Body of pancreas (tissue), 4 donors: ENCODE measurements at regions not wholly inside any gene's neighbourhood (a gene's known extent, or its start where the extent isn't known, plus 50 kb on each side); places are given as distances from the start of the nearest gene placed in this dataset.

Source experiments
- POLR2A ChIP-seq, 3 donors: fragments of 450-650 bp; IDR thresholded peaks; one replicate each; pipeline ENCODE4 v1.6.1; 2016; ENCODE audit warnings: antibody characterized with exemption in 3 of 3, mild to moderate bottlenecking in 2 of 3
- TF ChIP-seq, protein P1 (sequence below), 7 experiments: fragments of 450-650 bp in 4 of 7; fragments of 200-600 bp in 3 of 7; sonication (generic) in 3 of 7; IDR thresholded peaks; one replicate each; pipeline ENCODE4 v1.5.1; 2016 to 2019; ENCODE audit warnings: antibody characterized with exemption in 7 of 7

DNA sequence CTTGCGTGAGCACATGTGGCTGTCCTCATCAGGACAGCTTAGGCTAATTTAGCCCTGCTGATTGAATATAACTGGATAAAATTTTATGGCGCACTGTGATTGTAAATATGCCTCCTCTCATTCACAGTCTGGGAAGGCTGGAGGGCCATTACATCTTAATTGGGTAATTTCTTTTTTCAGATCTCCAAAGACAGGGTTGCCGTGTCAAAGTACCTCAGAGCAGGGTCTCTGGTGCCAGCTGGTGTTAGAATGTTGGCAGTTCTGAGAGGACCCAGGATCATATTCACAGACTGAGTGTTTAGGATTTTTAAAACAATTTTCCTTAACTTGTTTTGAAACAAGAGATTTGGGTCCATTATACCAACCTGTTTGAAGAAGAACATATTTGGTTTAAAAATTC, 455.7 kb upstream of the TLE4 start:
- no peak for TF ChIP-seq POLR2A (IDR thresholded peaks at IDR 0.05)
- TF ChIP-seq, protein P1, sequence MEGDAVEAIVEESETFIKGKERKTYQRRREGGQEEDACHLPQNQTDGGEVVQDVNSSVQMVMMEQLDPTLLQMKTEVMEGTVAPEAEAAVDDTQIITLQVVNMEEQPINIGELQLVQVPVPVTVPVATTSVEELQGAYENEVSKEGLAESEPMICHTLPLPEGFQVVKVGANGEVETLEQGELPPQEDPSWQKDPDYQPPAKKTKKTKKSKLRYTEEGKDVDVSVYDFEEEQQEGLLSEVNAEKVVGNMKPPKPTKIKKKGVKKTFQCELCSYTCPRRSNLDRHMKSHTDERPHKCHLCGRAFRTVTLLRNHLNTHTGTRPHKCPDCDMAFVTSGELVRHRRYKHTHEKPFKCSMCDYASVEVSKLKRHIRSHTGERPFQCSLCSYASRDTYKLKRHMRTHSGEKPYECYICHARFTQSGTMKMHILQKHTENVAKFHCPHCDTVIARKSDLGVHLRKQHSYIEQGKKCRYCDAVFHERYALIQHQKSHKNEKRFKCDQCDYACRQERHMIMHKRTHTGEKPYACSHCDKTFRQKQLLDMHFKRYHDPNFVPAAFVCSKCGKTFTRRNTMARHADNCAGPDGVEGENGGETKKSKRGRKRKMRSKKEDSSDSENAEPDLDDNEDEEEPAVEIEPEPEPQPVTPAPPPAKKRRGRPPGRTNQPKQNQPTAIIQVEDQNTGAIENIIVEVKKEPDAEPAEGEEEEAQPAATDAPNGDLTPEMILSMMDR (IDR thresholded peaks at IDR 0.05) = no peak
